HG02763 (cell line): ENCODE measurements at regions not wholly inside any gene's neighbourhood (a gene's known extent, or its start where the extent isn't known, plus 50 kb on each side); places are given as distances from the start of the nearest gene placed in this dataset.

Source experiments
- ATAC-seq: cut with Tn5 transposase; IDR thresholded peaks from one replicate; pipeline ENCODE4 v1.9.1; 2021; ENCODE audit warnings: mild to moderate bottlenecking, moderate library complexity; ENCODE audit not compliant: unreplicated experiment

DNA sequence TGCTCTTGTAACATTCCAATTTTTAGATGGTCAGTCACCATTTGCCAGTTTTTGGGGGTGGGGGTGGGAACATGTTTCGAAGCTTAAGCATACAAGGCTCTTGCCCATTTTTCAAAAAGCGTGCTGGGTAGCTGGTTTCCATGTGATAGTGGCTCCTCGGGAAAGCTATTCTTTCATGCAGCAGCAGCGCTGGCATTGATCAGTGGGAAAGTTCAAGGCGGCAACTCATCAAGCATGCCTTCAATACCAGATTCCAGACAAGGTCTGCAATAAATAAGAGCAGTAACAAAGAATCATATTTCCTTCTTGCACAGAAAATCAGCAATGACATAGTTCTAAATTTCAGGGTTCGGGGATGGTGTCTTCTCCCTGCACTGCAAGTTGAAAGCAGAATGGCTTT, 133.5 kb upstream of the ONECUT1 start:
- ATAC-seq, result no peak

DNA sequence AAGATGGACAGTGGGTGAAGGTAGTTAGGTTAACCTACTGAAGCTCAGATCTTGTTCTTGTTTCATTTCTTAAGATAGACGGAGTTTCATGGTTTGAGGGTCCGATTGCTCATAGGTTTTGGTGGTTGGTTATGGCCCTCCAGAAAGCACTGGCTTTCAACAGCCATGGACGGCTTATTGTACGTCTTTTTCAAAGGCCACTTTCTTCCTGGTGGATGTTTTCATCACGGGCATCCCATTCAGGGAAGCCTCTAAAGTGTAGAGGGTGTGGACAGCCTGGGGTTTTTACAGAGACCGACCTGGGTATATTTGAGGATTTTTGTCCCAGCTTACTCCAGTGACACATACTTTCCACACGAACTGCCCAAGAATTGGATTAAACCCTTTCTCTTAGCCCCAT, 132.7 kb upstream of the ONECUT1 start:
- ATAC-seq, result no peak

DNA sequence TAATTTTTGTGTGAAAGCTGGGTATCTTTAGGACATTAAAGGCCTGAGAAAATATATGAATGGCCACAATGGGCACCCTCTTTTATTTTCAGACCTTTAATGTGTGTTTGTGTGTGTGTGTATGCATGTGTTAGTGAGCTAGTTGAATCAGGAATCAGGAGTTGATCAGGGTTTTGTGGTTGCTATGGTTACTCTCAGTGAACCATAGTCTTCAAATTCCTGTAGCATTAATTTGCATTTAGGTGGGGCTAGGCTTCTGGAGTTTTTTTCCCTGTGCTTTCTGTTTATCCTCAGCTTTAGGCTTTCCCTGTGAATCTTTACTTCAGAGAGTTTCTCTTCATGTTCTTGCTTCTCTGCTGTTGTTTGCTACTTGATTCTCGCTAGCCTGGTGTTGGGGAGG, 122.0 kb upstream of the ONECUT1 start:
- ATAC-seq, result no peak

DNA sequence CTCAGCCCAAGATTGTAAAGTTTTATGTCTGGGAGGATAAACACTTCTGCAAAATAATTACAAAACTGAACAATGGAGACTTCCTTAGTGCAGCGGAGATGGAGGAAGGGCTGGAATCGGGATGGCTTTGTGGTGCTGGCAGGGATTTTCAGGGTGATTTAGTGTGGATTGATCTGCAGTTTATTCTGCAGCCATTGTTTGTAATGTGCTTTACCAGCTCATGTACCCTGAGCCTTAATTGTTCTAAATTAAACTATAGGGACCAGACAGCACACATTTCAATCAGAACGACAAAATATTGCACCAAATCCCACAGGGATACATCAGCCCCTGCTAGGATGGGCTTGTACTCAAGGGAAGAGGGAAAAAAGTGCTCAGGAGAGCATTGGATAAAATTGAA, 103.2 kb upstream of the ONECUT1 start:
- ATAC-seq, result no peak

DNA sequence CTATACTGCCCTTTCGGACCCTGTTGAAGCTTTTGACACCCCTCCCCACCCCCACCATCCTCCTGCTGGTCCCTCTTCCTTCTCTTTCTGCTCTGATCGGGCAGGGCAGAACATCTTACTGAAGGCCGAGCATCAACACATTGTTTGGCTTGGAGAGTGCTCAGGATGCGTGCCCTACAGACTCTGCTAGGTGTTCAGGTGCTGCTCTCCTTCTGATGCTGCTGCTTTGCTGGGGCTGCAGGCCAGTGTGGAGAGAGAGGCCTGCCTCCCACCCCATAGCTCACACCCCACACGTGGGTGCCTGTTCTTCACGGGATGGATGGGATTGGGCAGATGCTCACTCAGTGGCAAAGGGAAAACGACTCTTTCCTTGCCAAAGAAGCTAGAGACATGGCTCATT, 89.8 kb upstream of the ONECUT1 start:
- no peak for ATAC-seq

DNA sequence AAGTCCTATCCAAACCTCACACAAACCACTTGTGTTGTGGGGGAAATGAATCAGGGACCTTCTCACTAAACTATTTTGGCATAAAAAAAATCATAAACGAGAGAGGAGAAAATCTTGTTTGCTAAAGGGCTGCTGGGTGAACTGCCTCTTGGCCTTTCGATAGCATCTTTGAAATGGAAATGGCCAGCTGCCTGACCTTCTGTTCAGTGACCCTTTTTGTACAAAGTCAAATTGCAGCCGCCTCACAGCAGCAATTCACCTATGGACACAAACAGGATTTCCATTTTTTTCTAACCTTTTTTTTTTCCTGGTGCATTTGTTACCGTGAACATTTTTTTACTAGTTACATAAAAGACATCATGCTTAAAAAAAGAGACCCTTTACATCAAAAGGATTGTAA, 89.0 kb upstream of the ONECUT1 start:
- ATAC-seq, result no peak

DNA sequence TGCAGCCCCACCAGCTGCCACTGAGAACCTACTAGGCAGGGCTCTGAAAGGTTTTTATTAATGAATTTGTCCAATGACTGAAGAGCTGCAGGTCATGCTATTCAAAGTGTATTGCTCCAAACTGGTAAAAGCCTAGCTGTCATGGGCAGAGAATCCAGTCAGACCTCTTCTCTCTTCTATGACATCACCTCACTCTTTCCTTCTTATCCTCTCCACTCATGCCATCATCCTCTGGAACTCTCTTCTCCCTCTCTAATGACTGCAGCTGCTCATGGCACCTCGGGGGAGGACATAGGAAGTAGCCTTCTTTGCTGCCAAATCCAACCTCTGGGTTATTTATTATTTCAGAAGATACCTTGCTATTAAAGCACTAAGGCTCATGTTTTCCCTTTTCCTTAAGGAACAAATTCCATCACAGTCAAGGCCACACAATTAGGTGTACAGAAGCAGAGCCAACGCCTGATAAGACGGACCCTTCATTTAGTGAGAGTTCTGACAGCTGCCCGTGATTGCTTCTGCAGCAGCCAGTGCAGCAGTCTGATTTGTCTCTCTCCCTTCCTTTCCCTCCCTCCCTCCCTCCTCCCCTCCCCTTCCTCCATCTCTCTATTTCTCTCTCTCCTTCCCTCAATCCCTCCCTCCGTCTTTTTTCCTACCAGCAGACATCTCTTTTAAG, 87.0 kb upstream of the ONECUT1 start:
- ATAC-seq, result no peak

DNA sequence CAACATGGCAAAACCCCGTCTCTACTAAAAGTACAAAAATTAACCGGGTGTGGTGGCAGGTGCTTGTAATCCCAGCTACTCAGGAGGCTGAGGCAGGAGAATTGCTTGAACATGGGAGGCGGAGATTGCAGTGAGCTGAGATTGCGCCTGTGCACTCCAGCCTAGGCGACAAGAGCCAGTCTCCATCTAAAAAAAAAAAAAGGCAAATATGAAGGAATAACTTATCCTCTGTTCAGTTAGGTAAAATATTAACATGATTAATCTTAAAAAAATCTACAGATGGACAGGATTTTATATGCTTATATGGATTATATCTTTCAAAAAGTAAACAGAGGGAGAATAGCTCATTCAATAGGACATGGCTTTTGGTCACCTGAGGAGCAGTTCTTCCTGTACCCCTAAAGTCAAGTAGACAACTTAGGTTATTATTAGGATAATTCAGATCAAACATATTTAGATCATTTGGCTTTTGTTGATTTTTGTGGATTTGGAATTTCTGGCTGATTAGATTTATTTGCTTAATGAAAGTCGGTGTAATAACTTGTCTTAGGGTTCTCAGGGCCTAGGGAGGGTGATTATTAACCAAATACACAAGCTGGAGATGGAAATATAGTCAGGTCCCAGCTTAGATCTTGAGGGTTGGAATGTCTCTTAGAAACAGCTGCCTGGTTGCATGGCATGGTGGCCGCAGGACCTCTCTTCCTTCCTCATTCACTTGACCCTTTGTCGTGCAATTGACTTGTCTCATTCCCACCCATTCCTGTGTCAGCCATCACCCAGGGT, 82.1 kb upstream of the ONECUT1 start:
- ATAC-seq, result no peak

DNA sequence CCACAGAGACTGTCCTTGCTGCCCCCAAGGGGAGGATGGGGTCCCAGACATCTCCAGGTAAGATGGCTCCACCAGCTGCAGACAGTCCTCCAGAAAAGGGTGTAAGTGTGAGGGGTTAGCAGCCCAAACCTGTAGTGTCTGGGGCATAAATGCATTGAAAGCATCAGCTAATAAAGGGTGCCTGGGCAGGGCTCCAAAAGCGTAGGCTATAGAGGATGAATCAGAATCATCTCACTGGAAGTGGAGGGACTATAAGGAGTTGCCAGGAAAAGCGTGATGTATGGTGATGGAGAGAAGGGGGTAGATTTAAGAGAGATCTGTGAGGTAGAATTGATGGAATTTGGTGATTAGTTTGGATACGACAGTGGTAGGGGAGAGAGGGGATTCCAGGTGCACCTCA, 79.9 kb upstream of the ONECUT1 start:
- no peak for ATAC-seq

DNA sequence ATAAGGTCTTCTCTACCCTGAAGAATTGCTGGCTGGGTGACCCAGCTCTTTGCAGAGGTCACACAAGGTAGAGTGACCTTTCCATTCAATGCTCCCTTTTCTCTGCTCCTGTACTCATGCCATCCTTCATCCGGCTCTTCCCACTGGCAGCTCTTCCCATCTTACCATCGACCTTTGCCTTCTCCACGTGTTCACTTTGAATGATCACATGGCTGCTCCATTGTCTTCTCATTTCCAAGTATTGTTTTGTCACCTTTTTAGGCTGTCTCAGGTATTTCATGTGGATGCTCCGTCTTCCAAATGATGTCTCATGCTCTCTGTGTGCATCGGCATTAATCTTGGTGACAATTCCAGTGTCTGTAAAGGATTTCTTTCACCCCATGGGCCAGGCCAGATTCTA, 76.6 kb upstream of the ONECUT1 start:
- no peak for ATAC-seq

DNA sequence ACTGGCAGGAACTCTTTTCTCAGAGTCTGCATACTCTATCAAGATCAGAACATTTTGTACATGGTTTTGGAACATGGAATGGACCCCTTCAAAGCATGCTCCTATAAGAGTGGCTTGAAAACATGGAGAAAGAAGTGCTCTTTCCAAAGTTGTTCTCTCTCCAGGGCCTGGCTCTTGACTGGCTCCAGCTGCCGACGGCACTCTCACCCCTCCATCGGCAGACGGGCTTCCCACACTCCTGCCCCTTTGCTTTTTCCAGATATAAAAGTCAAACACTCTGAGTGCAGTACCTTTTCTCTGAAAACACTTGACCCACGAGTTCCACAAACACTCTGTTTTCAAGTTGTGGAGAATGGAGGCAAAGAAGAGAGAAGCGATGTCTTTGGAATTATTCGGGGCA, 72.5 kb upstream of the ONECUT1 start:
- no peak for ATAC-seq

DNA sequence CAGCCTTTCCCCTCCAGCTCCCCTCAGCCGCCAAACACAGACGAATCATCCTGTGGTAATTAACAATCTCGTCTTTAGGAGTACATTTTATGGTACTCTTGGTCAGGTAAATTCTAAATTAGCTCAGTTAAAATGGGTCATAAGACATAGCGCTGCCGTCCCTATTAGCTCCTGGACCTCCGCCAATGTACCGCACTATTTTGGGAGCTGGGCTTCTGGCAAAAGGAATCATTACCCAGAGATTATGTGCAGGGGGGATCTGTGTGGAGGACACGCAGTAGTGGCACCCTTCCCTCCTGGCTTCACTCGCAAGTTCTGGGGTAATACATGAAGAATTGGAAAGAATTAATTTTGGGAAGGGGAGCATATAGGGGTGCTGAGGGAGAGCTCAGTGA, 68.6 kb upstream of the ONECUT1 start:
- no peak for ATAC-seq

DNA sequence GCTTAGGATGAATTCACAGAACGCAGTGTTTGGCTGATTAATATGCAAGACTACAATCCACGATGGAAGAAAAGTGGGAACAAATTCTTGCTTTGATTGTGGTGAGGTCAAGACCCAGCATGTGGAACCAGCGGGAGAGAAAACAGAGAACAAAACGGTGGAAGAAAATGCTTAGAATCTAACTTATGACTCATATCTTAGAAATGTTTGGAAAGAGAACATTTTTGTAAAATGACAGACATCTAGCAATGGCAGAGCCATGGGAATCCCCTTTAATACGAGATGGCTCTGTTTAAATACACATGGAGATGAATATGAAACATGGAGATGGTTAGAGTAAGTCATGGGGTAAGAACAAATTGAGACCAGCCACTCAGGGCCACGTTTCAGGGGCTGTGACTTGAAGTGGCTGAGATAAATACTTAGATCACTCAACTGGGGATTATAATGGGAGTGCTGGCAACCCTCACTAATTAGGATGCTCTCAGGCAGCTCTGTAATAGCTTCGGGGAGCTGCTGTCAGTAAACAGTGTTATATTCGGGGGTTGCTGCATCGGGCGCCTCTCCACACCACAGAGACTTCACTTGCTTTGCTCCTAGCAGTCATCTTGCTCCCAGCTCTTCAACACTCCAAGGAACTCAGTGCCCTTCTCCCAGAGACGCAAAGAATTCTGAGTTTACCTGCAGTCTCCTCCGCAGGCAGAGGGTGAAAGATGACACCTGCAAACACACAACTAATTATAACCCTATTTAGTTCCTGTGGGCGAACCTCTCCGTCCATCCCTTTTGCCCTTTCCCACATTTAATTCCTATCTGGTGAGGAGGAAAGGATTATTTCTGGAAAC, 68.0 kb upstream of the ONECUT1 start:
- no peak for ATAC-seq

DNA sequence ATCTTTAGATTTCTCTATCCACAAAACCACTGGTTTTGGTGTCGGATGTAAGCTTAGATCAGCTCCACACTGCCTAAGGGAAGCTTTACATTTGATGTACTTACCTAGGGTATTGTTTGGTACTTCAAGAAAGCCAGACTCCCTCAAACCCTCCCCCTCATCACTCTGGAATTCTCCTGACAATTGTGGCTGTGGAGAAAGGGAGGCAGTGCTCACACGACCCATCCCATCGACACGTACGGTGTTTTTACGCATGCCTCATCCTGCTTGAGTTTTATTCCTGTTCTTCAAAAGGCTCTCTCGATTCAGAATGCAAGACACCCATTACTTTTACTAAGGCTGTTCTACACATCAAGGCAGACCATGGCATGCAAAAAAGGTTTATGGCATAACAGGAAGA, 67.3 kb upstream of the ONECUT1 start:
- no peak for ATAC-seq

DNA sequence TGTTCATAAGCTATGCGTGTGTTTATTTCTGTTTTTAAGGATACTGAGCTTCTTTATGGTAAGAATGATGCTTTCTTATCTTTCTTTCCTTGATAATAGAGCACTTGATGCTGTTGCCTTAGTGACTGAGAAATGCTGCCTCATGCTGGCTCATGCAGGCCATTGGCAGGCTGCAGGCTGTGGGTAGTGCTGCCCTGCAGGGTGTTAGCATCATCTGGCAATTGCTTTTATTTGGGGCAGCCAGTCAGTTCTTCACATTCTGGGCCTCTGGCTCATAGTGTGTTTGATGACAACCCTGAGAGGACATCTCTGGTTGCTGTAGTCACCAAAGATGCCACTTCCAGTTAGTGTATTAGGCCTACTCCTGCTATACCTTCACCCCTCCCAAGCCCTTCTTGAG, 66.2 kb upstream of the ONECUT1 start:
- no peak for ATAC-seq

DNA sequence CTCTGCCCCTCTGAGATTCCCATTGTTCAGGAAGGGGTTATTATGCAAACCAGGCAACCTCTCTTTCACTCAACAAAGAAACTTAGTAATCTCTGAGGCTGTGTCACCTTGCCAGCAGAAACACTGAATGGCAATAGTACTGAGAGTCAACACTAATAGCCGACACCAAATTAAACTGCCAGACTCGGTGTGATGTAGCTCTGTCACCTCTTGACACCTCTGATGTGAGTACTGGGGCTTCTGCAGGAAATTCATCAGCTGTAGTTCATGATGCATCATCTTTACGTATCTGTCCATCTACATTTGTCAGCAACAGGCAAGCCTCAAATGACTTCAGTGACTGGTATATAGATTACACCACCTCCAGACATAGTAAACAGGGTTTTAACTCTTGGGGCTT, 65.0 kb upstream of the ONECUT1 start:
- ATAC-seq, result no peak

DNA sequence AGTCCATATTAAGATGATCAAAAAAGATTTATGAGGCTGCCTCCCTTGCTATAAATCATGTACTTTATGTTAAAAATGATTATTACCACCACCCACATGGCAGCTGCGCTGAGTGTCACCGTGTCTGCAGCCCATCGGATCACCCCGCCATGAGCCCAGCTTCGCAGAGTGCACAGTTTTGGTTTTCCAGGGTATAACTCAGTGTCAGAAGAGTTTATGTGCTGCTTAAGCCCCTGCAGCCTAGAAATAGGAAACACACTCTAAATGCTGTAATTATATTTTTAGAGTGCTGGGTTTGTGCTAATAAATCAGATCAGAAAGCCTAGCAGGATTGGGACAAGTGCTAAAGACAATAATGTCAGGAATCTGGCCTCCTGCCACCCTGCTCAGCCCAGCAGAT, 54.7 kb upstream of the ONECUT1 start:
- ATAC-seq, result no peak
